GM23248 (cell line): ENCODE measurements at regions not wholly inside any gene's neighbourhood (a gene's known extent, or its start where the extent isn't known, plus 50 kb on each side); places are given as distances from the start of the nearest gene placed in this dataset.

Source experiments
- DNase-seq: peaks from one replicate; pipeline ENCODE4 v3.0.0-alpha.2; 2015
- H2AFZ ChIP-seq: fragments of 200-600 bp; sonication (generic); 2 replicates; pipeline ENCODE4 v1.6.1; 2016; ENCODE audit warnings: antibody characterized with exemption
- H3F3A ChIP-seq: fragments of 200-600 bp; sonication (generic); 2 replicates; pipeline ENCODE4 v1.6.1; 2016; ENCODE audit warnings: mild to moderate bottlenecking, antibody characterized with exemption, mixed run types; ENCODE audit not compliant: insufficient read depth
- H3K27ac ChIP-seq: fragments of 200-600 bp; sonication (generic); 2 replicates; pipeline ENCODE4 v1.5.1; 2016; ENCODE audit warnings: mild to moderate bottlenecking
- H3K27me3 ChIP-seq: fragments of 200-600 bp; sonication (generic); replicated peaks from 2 replicates; pipeline ENCODE4 v1.6.1; 2016; ENCODE audit warnings: mild to moderate bottlenecking; ENCODE audit not compliant: insufficient read depth
- H3K36me3 ChIP-seq: fragments of 200-600 bp; sonication (generic); 2 replicates; pipeline ENCODE4 v1.6.1; 2016; ENCODE audit warnings: low read depth, mild to moderate bottlenecking
- H3K4me1 ChIP-seq: fragments of 200-600 bp; sonication (generic); 2 replicates; pipeline ENCODE4 v1.6.1; 2016; ENCODE audit warnings: mild to moderate bottlenecking; ENCODE audit not compliant: insufficient read depth
- H3K4me2 ChIP-seq: fragments of 200-600 bp; sonication (generic); one replicate; pipeline ENCODE4 v1.6.1; 2016; ENCODE audit warnings: mild to moderate bottlenecking; ENCODE audit not compliant: unreplicated experiment
- H3K4me3 ChIP-seq: fragments of 200-600 bp; sonication (generic); 2 replicates; pipeline ENCODE4 v1.5.1; 2016; ENCODE audit warnings: mild to moderate bottlenecking
- H3K79me2 ChIP-seq: fragments of 200-600 bp; sonication (generic); 2 replicates; pipeline ENCODE4 v1.6.1; 2016; ENCODE audit warnings: mild to moderate bottlenecking; ENCODE audit not compliant: insufficient read depth
- H3K9ac ChIP-seq: fragments of 200-600 bp; sonication (generic); 2 replicates; pipeline ENCODE4 v1.6.1; 2016; ENCODE audit warnings: mild to moderate bottlenecking
- H3K9me2 ChIP-seq: fragments of 200-600 bp; sonication (generic); 2 replicates; pipeline ENCODE4 v1.6.1; 2016; ENCODE audit warnings: mixed run types, mild to moderate bottlenecking, moderate library complexity; ENCODE audit not compliant: insufficient read depth
- H3K9me3 ChIP-seq: fragments of 200-600 bp; sonication (generic); one replicate; pipeline ENCODE4 v1.6.1; 2017; ENCODE audit warnings: low read depth
- H4K20me1 ChIP-seq: fragments of 200-600 bp; sonication (generic); 2 replicates; pipeline ENCODE4 v1.6.0; 2016; ENCODE audit not compliant: insufficient read depth
- EZH2 ChIP-seq: fragments of 200-600 bp; sonication (generic); IDR thresholded peaks from 2 replicates; pipeline ENCODE4 v1.6.1; 2018; ENCODE audit warnings: antibody characterized with exemption, mild to moderate bottlenecking; ENCODE audit not compliant: insufficient read depth, poor library complexity, severe bottlenecking
- EZH2phosphoT487 ChIP-seq: fragments of 200-600 bp; sonication (generic); IDR thresholded peaks from 2 replicates; pipeline ENCODE4 v1.6.1; 2018; ENCODE audit warnings: antibody characterized with exemption, moderate library complexity, mild to moderate bottlenecking, low read depth; ENCODE audit not compliant: insufficient read depth
- WGBS, 2 experiments: methylation state at CpG; one replicate each; pipeline ENCODE4 v1.1.6; 2015 to 2017; ENCODE audit warnings: low lambda C conversion rate in 2 of 2, low coverage in 1 of 2; ENCODE audit errors: missing lambda C conversion rate in 2 of 2; 5-methylcytosine and 5-hydroxymethylcytosine counted together
- in situ Hi-C: fragments of 300-500 bp; cut with MboI; formaldehyde crosslinking; loops from 2 replicates; pipeline ENCODE4 v1.15.0; 2020

DNA sequence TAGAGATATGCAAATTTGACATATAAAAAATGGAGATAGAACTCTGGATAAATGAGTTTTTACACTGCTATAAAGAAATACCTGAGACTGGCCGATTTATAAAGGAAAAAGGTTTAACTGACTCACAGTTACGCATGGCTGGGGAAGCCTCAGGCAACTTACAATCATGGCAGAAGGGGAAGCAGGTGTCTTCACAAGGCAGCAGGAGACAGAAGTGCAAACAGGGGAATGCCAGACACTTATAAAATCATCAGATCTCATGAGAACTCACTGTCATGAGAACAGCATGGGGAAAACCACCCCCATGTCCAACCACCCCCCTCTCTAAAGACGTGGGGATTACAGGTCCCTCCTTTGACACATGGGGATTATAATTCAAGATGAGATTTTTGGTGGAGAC, 1540.2 kb upstream of the SLC39A10 start:
- Histone ChIP-seq H3K27me3 (no peaks in the 10 kb centered on the region), H3K27ac (no peak overlapping the region), H3K4me1 (no peaks in the 10 kb centered on the region), H3K4me2 (no peak overlapping the region), H3K79me2 (no peaks in the 10 kb centered on the region), H3K9me2 (no peaks in the 10 kb centered on the region), H3K9ac (no peak overlapping the region), H3K9me3 (peaks cover 5% of the 10 kb centered on the region), H3K4me3 (no peak overlapping the region), H3F3A (no peaks in the 10 kb centered on the region), H3K36me3 (no peaks in the 10 kb centered on the region), H2AFZ (no peak overlapping the region), H4K20me1 (no peaks in the 10 kb centered on the region)
- in situ Hi-C loops: no loop called here
- TF ChIP-seq EZH2phosphoT487 (no peak), EZH2 (no peak)
- no peak for DNase-seq
- WGBS, 2 experiments: 17 to 22% methylated on average over 3 of the region's 3 CpGs

DNA sequence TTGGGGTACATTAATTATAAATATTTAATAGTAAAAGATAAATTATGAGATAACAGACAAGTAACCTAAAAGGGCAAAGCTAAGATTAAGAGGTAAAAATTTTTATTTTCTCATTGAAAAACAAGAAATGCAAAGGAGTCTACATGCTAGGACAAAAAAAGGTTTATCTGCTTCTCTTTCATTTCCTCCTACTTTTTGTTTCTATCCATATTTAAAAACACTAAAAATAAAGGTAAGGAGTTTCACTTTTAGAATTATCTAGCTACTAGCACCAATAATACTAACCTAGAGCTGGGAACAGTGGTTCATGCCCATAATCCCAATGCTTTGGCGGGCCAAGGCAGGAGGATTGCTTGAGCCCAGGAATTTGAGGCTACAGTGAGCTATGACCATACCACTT, 1551.7 kb upstream of the SLC39A10 start:
- no peaks in the 10 kb centered on the region for H3K4me1 ChIP-seq
- no peaks in the 10 kb centered on the region for H3F3A ChIP-seq
- H3K4me2 ChIP-seq: no peak overlapping the region
- no peaks in the 10 kb centered on the region for H3K79me2 ChIP-seq
- DNase-seq: no peak
- in situ Hi-C loops: no loop called here
- no peak overlapping the region for H3K9ac ChIP-seq
- no peaks in the 10 kb centered on the region for H3K36me3 ChIP-seq
- WGBS, 2 experiments: 27 to 39% methylated on average over 1 of the region's 1 CpG
- H3K9me3 ChIP-seq: no peaks in the 10 kb centered on the region
- no peaks in the 10 kb centered on the region for H3K9me2 ChIP-seq
- no peaks in the 10 kb centered on the region for H4K20me1 ChIP-seq
- no peak overlapping the region for H2AFZ ChIP-seq
- H3K27ac ChIP-seq: no peak overlapping the region
- H3K4me3 ChIP-seq: no peak overlapping the region
- TF ChIP-seq EZH2phosphoT487 (no peak), EZH2 (no peak)
- H3K27me3 ChIP-seq: no peaks in the 10 kb centered on the region

DNA sequence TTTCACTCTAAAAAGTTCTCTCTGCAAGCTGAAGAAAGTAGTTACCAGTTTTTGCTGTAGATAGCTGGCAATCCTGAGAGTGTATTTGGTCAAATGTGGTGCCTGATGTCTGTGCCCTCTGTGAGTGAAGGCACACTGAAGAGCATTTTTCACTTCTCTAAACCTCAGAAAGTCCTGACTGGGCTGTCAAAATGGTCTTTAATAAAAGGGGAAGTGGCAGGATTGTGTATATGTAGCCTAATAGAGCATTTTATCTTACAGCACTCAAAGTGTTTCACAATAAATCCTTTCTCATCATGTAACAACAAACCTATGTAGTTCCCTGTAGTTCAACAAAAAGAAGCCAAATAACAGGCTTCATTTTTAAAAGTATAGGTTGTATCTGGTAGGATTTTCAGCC, 1552.3 kb upstream of the SLC39A10 start:
- Histone ChIP-seq H3K27me3 (no peaks in the 10 kb centered on the region), H2AFZ (no peak overlapping the region), H3K36me3 (no peaks in the 10 kb centered on the region), H3K4me1 (no peaks in the 10 kb centered on the region), H3K9ac (no peak overlapping the region), H4K20me1 (no peaks in the 10 kb centered on the region), H3K79me2 (no peaks in the 10 kb centered on the region), H3K4me3 (no peak overlapping the region), H3K4me2 (no peak overlapping the region), H3F3A (no peaks in the 10 kb centered on the region), H3K9me2 (no peaks in the 10 kb centered on the region), H3K9me3 (no peaks in the 10 kb centered on the region), H3K27ac (no peak overlapping the region)
- in situ Hi-C loops: no loop called here
- TF ChIP-seq EZH2phosphoT487 (no peak), EZH2 (no peak)
- DNase-seq: no peak

DNA sequence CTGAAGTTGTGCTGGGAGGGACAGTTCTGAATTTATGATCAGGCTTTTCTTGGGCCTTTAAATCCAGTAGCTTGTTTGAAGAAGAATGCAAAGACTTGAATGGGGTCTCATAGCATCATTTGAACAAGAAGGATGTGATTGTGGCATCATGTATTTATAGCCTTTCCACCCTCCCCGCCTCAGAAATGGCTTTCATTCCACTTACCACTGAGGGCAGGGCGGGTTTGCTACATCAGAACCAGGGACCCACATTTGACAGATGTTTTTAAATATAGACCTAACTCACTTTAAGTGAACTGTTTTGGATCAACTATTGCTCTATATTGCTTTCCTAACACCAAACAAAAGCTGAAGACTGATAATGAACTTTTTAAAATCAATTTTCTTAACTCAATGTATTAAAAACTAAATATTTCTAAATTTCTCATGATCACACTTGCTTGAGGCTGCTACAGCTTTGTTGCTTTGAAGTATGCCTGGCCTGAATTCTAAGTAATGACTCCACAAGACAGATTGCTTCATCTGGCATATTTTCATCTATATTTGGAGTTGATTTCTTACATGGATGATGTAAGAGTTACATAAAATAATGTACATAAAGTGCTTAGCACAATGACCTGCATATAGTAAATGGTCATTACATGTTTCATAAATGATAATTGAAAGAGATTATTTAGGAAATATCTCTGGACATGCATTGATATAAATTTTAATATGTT, 1552.9 kb upstream of the SLC39A10 start:
- TF ChIP-seq EZH2phosphoT487: no peak
- no peak for TF ChIP-seq EZH2
- 0 to 2% methylated on average over 2 of the region's 2 CpGs for WGBS, 2 experiments

DNA sequence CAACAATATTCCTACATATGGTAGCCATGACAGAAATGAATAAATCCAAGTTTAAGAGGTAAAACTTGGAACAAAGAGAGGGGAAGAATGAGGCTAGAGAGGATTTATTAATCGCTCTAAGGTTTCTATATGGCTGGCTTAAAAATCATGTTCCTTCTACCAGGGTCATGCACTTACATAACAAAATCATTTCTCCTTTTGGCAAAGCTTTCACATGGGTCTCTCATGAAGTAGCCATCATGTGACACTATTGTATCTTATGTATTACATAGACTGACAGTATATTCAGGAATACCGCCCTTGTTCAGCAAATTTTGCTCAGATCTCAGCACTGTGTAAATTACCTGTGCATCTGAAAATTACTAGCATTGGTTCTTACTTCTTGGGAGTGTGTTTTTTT, 1554.5 kb upstream of the SLC39A10 start:
- H3K4me2 ChIP-seq: no peak overlapping the region
- no peaks in the 10 kb centered on the region for H3K27me3 ChIP-seq
- H3K9me3 ChIP-seq: no peaks in the 10 kb centered on the region
- H3K4me1 ChIP-seq: no peaks in the 10 kb centered on the region
- H4K20me1 ChIP-seq: no peaks in the 10 kb centered on the region
- no peaks in the 10 kb centered on the region for H3K79me2 ChIP-seq
- H3K4me3 ChIP-seq: no peak overlapping the region
- in situ Hi-C loops: no loop called here
- H3K9ac ChIP-seq: no peak overlapping the region
- no peaks in the 10 kb centered on the region for H3K36me3 ChIP-seq
- H3K9me2 ChIP-seq: no peaks in the 10 kb centered on the region
- no peak for DNase-seq
- no peak overlapping the region for H3K27ac ChIP-seq
- TF ChIP-seq EZH2 (no peak), EZH2phosphoT487 (no peak)
- H3F3A ChIP-seq: no peaks in the 10 kb centered on the region
- H2AFZ ChIP-seq: no peak overlapping the region
- 26 to 52% methylated on average over 2 of the region's 2 CpGs for WGBS, 2 experiments

More for the DNA sequence above, 1552.9 kb upstream of the SLC39A10 start:
- no peaks in the 10 kb centered on the region for H3K4me1 ChIP-seq
- no peak overlapping the region for H3K9ac ChIP-seq
- no peaks in the 10 kb centered on the region for H3K9me3 ChIP-seq
- in situ Hi-C loops: no loop called here
- H4K20me1 ChIP-seq: no peaks in the 10 kb centered on the region
- H3K79me2 ChIP-seq: no peaks in the 10 kb centered on the region
- DNase-seq: no peak
- no peak overlapping the region for H3K27ac ChIP-seq
- no peaks in the 10 kb centered on the region for H3K36me3 ChIP-seq
- no peak overlapping the region for H2AFZ ChIP-seq
- no peak overlapping the region for H3K4me2 ChIP-seq
- H3F3A ChIP-seq: no peaks in the 10 kb centered on the region
- no peak overlapping the region for H3K4me3 ChIP-seq
- no peaks in the 10 kb centered on the region for H3K9me2 ChIP-seq
- H3K27me3 ChIP-seq: no peaks in the 10 kb centered on the region
